HL-60 (cell line): ENCODE measurements at regions not wholly inside any gene's neighbourhood (a gene's known extent, or its start where the extent isn't known, plus 50 kb on each side); places are given as distances from the start of the nearest gene placed in this dataset.
"Not testable (repeated sequence)": the region's sequence is repeated elsewhere in the genome, so short reads cannot be mapped to it uniquely, and the experiment has no call there.

ENCODE experiments used
- DNase-seq, 2 experiments: peaks; one replicate each; pipeline ENCODE4 v3.0.0-alpha.2; 2010 to 2020; ENCODE audit warnings: low read depth in 1 of 2, low spot score in 1 of 2
- H3K27ac ChIP-seq: fragments of 250-450 bp; sonication (Bioruptor Pico); replicated peaks from 2 replicates; pipeline ENCODE4 v1.5.1; 2020; ENCODE audit warnings: mild to moderate bottlenecking, moderate library complexity
- H3K27me3 ChIP-seq: fragments of 250-450 bp; sonication (Bioruptor Pico); 2 replicates; pipeline ENCODE4 v1.5.1; 2021; ENCODE audit warnings: mild to moderate bottlenecking, moderate library complexity; ENCODE audit not compliant: insufficient read depth, poor library complexity, severe bottlenecking
- H3K4me3 ChIP-seq: replicated peaks from 2 replicates; pipeline ENCODE4 v1.5.1; 2011; ENCODE audit warnings: mild to moderate bottlenecking, control low read depth, low read length; ENCODE audit not compliant: insufficient read depth
- CTCF ChIP-seq: IDR thresholded peaks from one replicate; pipeline ENCODE4 v1.5.1; 2011; ENCODE audit warnings: low read length, control low read depth, inconsistent platforms; ENCODE audit not compliant: insufficient read depth
- GABPA ChIP-seq: IDR thresholded peaks from 2 replicates; pipeline ENCODE4 v1.6.1; 2012; ENCODE audit warnings: low read depth
- POLR2AphosphoS5 ChIP-seq: IDR thresholded peaks from 2 replicates; pipeline ENCODE4 v1.6.1; 2012; ENCODE audit warnings: low read depth
- REST ChIP-seq: IDR thresholded peaks from 2 replicates; pipeline ENCODE4 v1.6.1; 2012; ENCODE audit warnings: low read depth; ENCODE audit not compliant: insufficient replicate concordance
- SPI1 ChIP-seq: IDR thresholded peaks from 2 replicates; pipeline ENCODE4 v1.6.1; 2012; ENCODE audit warnings: low read depth, mild to moderate bottlenecking, borderline replicate concordance

GRCh38 chr4:57305836-57306235 is 195.7 kb upstream of the IGFBP7 start:
- TF ChIP-seq GABPA (no peak), CTCF (no peak), POLR2AphosphoS5 (no peak), SPI1 (no peak), REST (no peak)
- Histone ChIP-seq H3K27me3 (no peaks in the 10 kb centered on the region), H3K27ac (no peak overlapping the region), H3K4me3 (no peak overlapping the region)
- no peak for DNase-seq

- no peak for DNase-seq
- H3K27ac ChIP-seq: no peak overlapping the region
Measured at GRCh38 chr4:57303012-57303751, 193.0 kb upstream of the IGFBP7 start.

GRCh38 chr4:57300300-57300699 is 190.1 kb upstream of the IGFBP7 start:
- DNase-seq, H3K27me3 ChIP-seq, H3K27ac ChIP-seq, H3K4me3 ChIP-seq: not testable (repeated sequence)

More at GRCh38 chr4:57303012-57303751, 193.0 kb upstream of the IGFBP7 start:
- no peak for TF ChIP-seq POLR2AphosphoS5
- Histone ChIP-seq H3K27me3 (no peaks in the 10 kb centered on the region), H3K4me3 (no peak overlapping the region)

- TF ChIP-seq POLR2AphosphoS5: no peak
- no peak for TF ChIP-seq SPI1
- Histone ChIP-seq H3K27ac (no peak overlapping the region), H3K4me3 (no peak overlapping the region), H3K27me3 (peaks cover 6% of the 10 kb centered on the region)
- DNase-seq: no peak
Measured at GRCh38 chr4:57291911-57292310, 181.7 kb upstream of the IGFBP7 start.

GRCh38 chr4:57287687-57288604 is 177.8 kb upstream of the IGFBP7 start:
- Histone ChIP-seq H3K27ac (no peak overlapping the region), H3K27me3 (no peaks in the 10 kb centered on the region), H3K4me3 (no peak overlapping the region)
- TF ChIP-seq CTCF (no peak), GABPA (no peak), SPI1 (no peak), POLR2AphosphoS5 (no peak), REST (no peak)
- DNase-seq: no peak
